ENCODE measurements at regions not wholly inside any gene's neighbourhood (a gene's known extent, or its start where the extent isn't known, plus 50 kb on each side); places are given as distances from the start of the nearest gene placed in this dataset.
"Not testable (repeated sequence)": the region's sequence is repeated elsewhere in the genome, so short reads cannot be mapped to it uniquely, and the experiment has no call there.

DNA sequence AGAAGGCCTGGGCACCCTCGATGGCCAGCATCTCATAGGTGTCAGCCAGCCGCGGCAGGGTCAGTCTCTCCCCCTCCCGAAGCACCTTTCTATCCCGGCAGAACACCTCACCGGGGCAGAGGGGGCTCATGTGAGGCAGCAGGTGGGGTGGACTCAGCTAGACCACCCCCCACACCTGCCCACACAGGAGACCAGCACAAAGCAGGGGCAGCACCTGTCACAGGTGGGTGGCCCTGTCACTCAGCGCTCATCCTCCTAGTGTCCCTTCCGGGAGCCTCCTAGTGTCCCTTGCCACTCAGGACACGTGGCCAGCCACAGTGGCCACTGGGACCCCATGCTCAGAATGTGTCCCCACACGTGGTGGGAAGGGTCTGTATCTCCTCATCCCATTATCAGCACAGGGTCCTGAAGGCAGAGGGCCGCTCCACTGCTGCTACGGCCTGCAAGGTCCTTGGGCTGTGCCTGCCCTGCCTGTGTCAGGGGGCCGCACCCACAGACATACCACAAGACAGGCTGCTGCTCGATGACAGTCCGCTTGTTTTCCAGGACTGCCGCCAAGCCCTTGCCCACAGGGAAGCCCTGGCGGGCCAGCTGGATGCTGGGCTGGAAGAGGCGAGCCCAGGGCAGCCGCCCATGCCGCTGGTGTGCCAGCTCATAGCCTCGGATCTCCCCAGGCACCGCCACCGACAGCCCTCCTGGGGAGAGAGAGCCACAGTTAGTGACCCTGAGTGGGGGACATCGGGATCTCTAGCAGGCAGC lies 167.4 kb upstream of the RIMBP3B start:
- TF ChIP-seq, protein P1, sequence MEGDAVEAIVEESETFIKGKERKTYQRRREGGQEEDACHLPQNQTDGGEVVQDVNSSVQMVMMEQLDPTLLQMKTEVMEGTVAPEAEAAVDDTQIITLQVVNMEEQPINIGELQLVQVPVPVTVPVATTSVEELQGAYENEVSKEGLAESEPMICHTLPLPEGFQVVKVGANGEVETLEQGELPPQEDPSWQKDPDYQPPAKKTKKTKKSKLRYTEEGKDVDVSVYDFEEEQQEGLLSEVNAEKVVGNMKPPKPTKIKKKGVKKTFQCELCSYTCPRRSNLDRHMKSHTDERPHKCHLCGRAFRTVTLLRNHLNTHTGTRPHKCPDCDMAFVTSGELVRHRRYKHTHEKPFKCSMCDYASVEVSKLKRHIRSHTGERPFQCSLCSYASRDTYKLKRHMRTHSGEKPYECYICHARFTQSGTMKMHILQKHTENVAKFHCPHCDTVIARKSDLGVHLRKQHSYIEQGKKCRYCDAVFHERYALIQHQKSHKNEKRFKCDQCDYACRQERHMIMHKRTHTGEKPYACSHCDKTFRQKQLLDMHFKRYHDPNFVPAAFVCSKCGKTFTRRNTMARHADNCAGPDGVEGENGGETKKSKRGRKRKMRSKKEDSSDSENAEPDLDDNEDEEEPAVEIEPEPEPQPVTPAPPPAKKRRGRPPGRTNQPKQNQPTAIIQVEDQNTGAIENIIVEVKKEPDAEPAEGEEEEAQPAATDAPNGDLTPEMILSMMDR (IDR thresholded peaks at IDR 0.05 in 4 of 5, conservative IDR thresholded peaks at IDR 0.05 in 1 of 5) = not testable (repeated sequence)
- not testable (repeated sequence) for TF ChIP-seq POLR2A (IDR thresholded peaks at IDR 0.05)

All from gastrocnemius medialis (tissue), 4 donors.